Cardiac muscle cell (in vitro differentiated cells and primary cell): ENCODE measurements at regions not wholly inside any gene's neighbourhood (a gene's known extent, or its start where the extent isn't known, plus 50 kb on each side); places are given as distances from the start of the nearest gene placed in this dataset.

ENCODE experiments used
- DNase-seq, 2 donors: peaks; one replicate each; pipeline versions ENCODE4 v3.0.0 to v3.0.0-alpha.2; 2010 to 2017; ENCODE audit warnings: low read depth in 1 of 2, low spot score in 1 of 2
- H3K27ac ChIP-seq: fragments of 200-600 bp; sonication (generic); 2 replicates; pipeline ENCODE4 v1.5.1; 2016
- H3K27me3 ChIP-seq: fragments of 200-600 bp; sonication (generic); 2 replicates; pipeline ENCODE4 v1.6.0; 2016; ENCODE audit warnings: control low read depth
- H3K36me3 ChIP-seq: fragments of 200-600 bp; sonication (generic); 2 replicates; pipeline ENCODE4 v1.5.1; 2016; ENCODE audit warnings: control low read depth
- H3K4me1 ChIP-seq: fragments of 200-600 bp; sonication (generic); 2 replicates; pipeline ENCODE4 v1.8.1; 2017; ENCODE audit warnings: low read depth, mild to moderate bottlenecking, mixed run types
- H3K4me3 ChIP-seq: fragments of 200-600 bp; sonication (generic); 2 replicates; pipeline ENCODE4 v1.5.1; 2016; ENCODE audit warnings: mild to moderate bottlenecking
- H3K9me3 ChIP-seq: fragments of 200-600 bp; sonication (generic); 2 replicates; pipeline ENCODE4 v1.5.1; 2017; ENCODE audit warnings: low read depth, mild to moderate bottlenecking, control low read depth
- TF ChIP-seq, protein P1 (sequence below): IDR thresholded peaks from 2 replicates; pipeline ENCODE4 v1.5.1; 2012; ENCODE audit warnings: low read depth, mild to moderate bottlenecking, low read length

GRCh38 chr14:49019467-49020115 lies 566.6 kb downstream of the RPS29 start:
- H3K27me3 ChIP-seq, result no peaks in the 10 kb centered on the region
- DNase-seq, result no peak
- no peaks in the 10 kb centered on the region for H3K4me1 ChIP-seq
- H3K27ac ChIP-seq, result no peak overlapping the region
- H3K4me3 ChIP-seq, result no peak overlapping the region
- H3K9me3 ChIP-seq, result no peaks in the 10 kb centered on the region
- TF ChIP-seq, protein P1, sequence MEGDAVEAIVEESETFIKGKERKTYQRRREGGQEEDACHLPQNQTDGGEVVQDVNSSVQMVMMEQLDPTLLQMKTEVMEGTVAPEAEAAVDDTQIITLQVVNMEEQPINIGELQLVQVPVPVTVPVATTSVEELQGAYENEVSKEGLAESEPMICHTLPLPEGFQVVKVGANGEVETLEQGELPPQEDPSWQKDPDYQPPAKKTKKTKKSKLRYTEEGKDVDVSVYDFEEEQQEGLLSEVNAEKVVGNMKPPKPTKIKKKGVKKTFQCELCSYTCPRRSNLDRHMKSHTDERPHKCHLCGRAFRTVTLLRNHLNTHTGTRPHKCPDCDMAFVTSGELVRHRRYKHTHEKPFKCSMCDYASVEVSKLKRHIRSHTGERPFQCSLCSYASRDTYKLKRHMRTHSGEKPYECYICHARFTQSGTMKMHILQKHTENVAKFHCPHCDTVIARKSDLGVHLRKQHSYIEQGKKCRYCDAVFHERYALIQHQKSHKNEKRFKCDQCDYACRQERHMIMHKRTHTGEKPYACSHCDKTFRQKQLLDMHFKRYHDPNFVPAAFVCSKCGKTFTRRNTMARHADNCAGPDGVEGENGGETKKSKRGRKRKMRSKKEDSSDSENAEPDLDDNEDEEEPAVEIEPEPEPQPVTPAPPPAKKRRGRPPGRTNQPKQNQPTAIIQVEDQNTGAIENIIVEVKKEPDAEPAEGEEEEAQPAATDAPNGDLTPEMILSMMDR, result no peak
- H3K36me3 ChIP-seq, result no peaks in the 10 kb centered on the region

DNA sequence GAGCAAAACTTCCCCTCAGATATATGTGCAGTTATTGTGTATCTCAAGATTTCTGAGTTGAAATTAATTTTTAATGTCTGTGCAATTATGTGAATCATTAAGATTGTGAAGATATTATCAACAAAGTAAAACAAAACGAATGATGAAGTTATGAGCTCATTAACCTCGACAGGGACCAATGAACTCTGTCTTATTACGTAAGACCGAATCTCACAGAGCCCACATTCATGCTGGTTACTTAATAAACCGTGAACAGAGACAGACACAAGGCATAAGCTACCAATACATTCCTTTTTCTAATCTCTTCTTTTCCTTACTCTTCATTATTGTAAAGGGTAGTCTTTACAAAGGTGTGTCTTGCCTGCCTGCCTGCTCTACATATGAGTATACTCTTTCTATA lies 568.7 kb downstream of the RPS29 start:
- no peaks in the 10 kb centered on the region for H3K4me1 ChIP-seq
- no peaks in the 10 kb centered on the region for H3K27me3 ChIP-seq
- TF ChIP-seq, protein P1, result no peak
- no peak overlapping the region for H3K4me3 ChIP-seq
- H3K9me3 ChIP-seq, result no peaks in the 10 kb centered on the region
- H3K36me3 ChIP-seq, result no peaks in the 10 kb centered on the region
- H3K27ac ChIP-seq, result no peak overlapping the region
- no peak for DNase-seq

DNA sequence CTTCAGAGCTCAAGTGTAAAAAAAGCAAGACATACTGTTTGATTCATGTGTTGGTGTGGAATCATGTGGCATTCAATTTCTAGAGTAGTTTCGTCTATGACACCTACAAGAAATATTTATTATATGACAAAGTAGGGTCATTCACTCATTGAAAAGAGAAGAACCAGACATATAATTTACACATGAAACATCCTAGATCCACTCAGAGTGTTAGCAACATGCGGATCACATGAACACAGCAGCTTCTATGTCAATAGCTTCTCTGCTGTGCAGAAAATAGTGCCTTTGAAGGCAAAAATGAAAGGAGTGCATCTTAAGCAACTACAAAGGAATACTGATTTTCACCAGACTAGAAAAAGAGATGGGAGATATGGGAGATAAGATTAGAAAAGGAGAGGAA lies 569.8 kb downstream of the RPS29 start:
- no peaks in the 10 kb centered on the region for H3K36me3 ChIP-seq
- no peaks in the 10 kb centered on the region for H3K9me3 ChIP-seq
- TF ChIP-seq, protein P1, result no peak
- DNase-seq, result no peak
- no peak overlapping the region for H3K4me3 ChIP-seq
- no peaks in the 10 kb centered on the region for H3K4me1 ChIP-seq
- H3K27ac ChIP-seq, result no peak overlapping the region
- no peaks in the 10 kb centered on the region for H3K27me3 ChIP-seq

DNA sequence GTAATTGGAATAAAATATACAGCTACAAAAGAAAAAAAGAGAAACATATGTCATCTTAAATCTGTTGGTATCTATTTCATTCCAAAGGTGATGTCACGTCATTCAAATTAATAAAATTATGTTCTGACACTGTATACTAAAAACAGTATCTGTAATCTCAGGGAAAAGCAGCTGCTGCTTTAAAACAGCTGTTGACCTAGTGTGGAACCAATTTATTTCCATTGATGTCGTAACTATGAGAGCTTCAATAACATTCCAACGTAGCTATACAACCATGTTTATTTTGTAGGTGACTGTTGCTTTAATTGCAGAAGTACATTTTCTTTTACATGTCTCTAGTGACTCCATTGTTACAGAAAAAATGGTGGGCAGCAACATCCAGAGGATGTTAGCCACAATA lies 571.7 kb downstream of the RPS29 start:
- DNase-seq, result no peak
- Histone ChIP-seq H3K36me3 (no peaks in the 10 kb centered on the region), H3K4me1 (no peaks in the 10 kb centered on the region), H3K27ac (no peak overlapping the region), H3K9me3 (no peaks in the 10 kb centered on the region), H3K4me3 (no peak overlapping the region), H3K27me3 (no peaks in the 10 kb centered on the region)
- TF ChIP-seq, protein P1, result no peak

DNA sequence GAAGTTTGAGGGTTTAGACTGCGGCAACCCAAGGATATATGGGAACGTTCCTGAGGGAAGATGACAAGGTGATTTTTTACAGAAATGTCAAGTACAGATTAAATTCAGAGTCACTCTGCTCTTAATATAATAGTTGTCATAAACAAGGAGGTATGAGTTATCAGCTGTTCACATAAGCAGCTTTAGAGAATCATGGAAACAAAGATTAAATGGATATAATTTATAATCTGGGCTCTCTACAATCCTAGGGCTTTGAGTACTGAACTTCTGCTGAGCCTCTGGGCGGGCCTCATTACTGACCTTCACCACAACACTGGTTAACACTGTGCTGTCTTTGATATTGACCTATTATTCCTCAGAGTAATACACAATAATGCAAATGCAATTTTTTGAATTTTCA lies 577.8 kb downstream of the RPS29 start:
- H3K27me3 ChIP-seq, result no peaks in the 10 kb centered on the region
- H3K9me3 ChIP-seq, result no peaks in the 10 kb centered on the region
- H3K4me1 ChIP-seq, result no peaks in the 10 kb centered on the region
- H3K36me3 ChIP-seq, result no peaks in the 10 kb centered on the region
- no peak for DNase-seq
- no peak overlapping the region for H3K4me3 ChIP-seq
- TF ChIP-seq, protein P1, result no peak
- H3K27ac ChIP-seq, result no peak overlapping the region

- Histone ChIP-seq H3K4me1 (no peaks in the 10 kb centered on the region), H3K27me3 (no peaks in the 10 kb centered on the region), H3K36me3 (no peaks in the 10 kb centered on the region), H3K27ac (no peak overlapping the region), H3K9me3 (no peaks in the 10 kb centered on the region), H3K4me3 (no peak overlapping the region)
- no peak for DNase-seq
- TF ChIP-seq, protein P1, result no peak
Observed at GRCh38 chr14:48991141-48991540, 595.0 kb downstream of the RPS29 start.
